Ascending aorta (tissue), 2 donors: ENCODE measurements at regions not wholly inside any gene's neighbourhood (a gene's known extent, or its start where the extent isn't known, plus 50 kb on each side); places are given as distances from the start of the nearest gene placed in this dataset.

Source experiments
- DNase-seq, 2 donors: peaks; one replicate each; pipeline ENCODE4 v3.0.0-alpha.2; 2019; ENCODE audit warnings: low spot score in 2 of 2
- H3K27ac ChIP-seq, 2 donors: fragments of 200-600 bp; sonication (generic); one replicate each; pipeline ENCODE4 v1.5.1; 2016 to 2017; ENCODE audit warnings: mild to moderate bottlenecking in 1 of 2
- H3K27me3 ChIP-seq: fragments of 200-600 bp; sonication (generic); one replicate; pipeline ENCODE4 v1.5.1; 2017
- H3K36me3 ChIP-seq, 2 donors: fragments of 200-600 bp; sonication (generic); one replicate each; pipeline ENCODE4 v1.5.1; 2016
- H3K4me1 ChIP-seq, 2 donors: fragments of 200-600 bp; sonication (generic); one replicate each; pipeline ENCODE4 v1.5.1; 2016 to 2017; ENCODE audit warnings: mild to moderate bottlenecking in 1 of 2
- H3K4me3 ChIP-seq, 2 donors: fragments of 200-600 bp; sonication (generic); one replicate each; pipeline ENCODE4 v1.5.1; 2016 to 2017; ENCODE audit warnings: mild to moderate bottlenecking in 1 of 2
- H3K9me3 ChIP-seq, 2 donors: fragments of 200-600 bp; sonication (generic); one replicate each; pipeline ENCODE4 v1.5.1; 2016
- intact Hi-C: fragments of 100-400 bp; cut with DNase I; formaldehyde crosslinking; loops from one replicate; pipeline ENCODE4 v1.15.1; 2023
- TF ChIP-seq, protein P1 (sequence below), 3 experiments: fragments of 200-600 bp in 2 of 3; fragments of 450-650 bp in 1 of 3; sonication (generic) in 2 of 3; IDR thresholded peaks; one replicate each; pipeline ENCODE4 v1.5.1; 2016 to 2019; ENCODE audit warnings: antibody characterized with exemption in 3 of 3, mild to moderate bottlenecking in 1 of 3, moderate library complexity in 1 of 3

DNA sequence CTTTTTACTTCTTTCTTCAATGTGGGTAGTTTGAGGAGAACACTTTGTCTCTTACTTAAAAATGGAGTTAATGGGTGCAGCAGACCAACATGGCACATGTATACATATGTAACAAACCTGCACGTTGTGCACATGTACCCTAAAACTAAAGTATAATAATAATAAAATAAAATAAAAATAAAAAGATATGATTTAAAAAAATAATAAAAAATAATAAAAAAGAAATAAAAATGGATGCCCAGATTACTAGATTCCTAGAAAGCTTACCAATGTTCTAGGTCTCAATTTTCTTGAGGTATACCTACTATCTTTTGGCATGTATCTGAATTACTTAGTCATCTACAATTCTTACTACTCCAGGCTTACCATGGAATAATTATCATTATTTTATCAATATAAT lies 2001.6 kb upstream of the CDH9 start:
- H3K4me1 ChIP-seq = no peaks in the 10 kb centered on the region
- no peaks in the 10 kb centered on the region for H3K36me3 ChIP-seq
- intact Hi-C loops = no loop called here
- H3K4me3 ChIP-seq = no peak overlapping the region
- no peaks in the 10 kb centered on the region for H3K27me3 ChIP-seq
- TF ChIP-seq, protein P1, sequence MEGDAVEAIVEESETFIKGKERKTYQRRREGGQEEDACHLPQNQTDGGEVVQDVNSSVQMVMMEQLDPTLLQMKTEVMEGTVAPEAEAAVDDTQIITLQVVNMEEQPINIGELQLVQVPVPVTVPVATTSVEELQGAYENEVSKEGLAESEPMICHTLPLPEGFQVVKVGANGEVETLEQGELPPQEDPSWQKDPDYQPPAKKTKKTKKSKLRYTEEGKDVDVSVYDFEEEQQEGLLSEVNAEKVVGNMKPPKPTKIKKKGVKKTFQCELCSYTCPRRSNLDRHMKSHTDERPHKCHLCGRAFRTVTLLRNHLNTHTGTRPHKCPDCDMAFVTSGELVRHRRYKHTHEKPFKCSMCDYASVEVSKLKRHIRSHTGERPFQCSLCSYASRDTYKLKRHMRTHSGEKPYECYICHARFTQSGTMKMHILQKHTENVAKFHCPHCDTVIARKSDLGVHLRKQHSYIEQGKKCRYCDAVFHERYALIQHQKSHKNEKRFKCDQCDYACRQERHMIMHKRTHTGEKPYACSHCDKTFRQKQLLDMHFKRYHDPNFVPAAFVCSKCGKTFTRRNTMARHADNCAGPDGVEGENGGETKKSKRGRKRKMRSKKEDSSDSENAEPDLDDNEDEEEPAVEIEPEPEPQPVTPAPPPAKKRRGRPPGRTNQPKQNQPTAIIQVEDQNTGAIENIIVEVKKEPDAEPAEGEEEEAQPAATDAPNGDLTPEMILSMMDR (IDR thresholded peaks at IDR 0.05) = no peak
- H3K27ac ChIP-seq = no peak overlapping the region
- no peaks in the 10 kb centered on the region for H3K9me3 ChIP-seq
- DNase-seq = no peak

DNA sequence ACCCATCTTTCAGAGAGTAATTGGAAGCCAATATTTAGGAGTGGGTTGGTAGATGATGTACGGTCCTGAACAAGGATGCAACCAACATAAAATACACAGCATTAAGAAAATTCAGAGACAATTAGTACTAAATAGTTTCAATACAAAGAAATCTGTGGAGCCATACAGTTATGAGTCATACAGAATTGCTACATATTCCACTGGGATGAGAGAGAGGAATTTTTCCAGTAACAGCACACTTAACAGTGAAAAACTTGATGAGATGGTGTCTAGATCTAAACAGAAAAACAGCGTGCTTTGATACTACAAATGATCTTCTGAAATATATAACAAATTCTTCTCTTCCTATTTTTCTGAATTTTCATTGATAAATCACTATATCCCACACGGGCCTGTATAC lies 1999.3 kb upstream of the CDH9 start:
- TF ChIP-seq, protein P1 (IDR thresholded peaks at IDR 0.05) = no peak
- Histone ChIP-seq H3K9me3 (no peaks in the 10 kb centered on the region), H3K27ac (no peak overlapping the region), H3K4me3 (no peak overlapping the region), H3K36me3 (no peaks in the 10 kb centered on the region), H3K27me3 (no peaks in the 10 kb centered on the region), H3K4me1 (no peaks in the 10 kb centered on the region)
- DNase-seq = no peak
- intact Hi-C loops = no loop called here

DNA sequence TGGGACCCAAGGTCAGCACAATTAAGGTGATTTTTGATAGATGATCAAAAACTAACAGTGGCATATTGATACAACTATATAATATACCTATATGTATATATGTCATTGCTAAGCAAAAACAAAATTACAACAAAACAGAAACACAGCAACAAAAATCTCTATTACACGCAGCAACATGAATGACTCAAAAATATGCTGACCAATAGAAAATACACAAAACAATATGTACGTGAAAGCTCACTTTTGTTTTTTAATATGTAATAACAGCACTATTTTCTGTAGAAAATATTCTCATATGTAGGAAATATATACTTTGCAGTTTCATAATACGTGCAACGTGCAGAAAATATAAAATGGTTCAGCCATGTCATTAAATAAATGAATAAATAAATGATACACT lies 1985.7 kb upstream of the CDH9 start:
- TF ChIP-seq, protein P1 (IDR thresholded peaks at IDR 0.05) = no peak
- no peaks in the 10 kb centered on the region for H3K36me3 ChIP-seq
- H3K9me3 ChIP-seq = no peaks in the 10 kb centered on the region
- H3K4me3 ChIP-seq = no peak overlapping the region
- H3K4me1 ChIP-seq = no peaks in the 10 kb centered on the region
- H3K27ac ChIP-seq = no peak overlapping the region
- no peaks in the 10 kb centered on the region for H3K27me3 ChIP-seq
- DNase-seq = no peak
- intact Hi-C loops = no loop called here

DNA sequence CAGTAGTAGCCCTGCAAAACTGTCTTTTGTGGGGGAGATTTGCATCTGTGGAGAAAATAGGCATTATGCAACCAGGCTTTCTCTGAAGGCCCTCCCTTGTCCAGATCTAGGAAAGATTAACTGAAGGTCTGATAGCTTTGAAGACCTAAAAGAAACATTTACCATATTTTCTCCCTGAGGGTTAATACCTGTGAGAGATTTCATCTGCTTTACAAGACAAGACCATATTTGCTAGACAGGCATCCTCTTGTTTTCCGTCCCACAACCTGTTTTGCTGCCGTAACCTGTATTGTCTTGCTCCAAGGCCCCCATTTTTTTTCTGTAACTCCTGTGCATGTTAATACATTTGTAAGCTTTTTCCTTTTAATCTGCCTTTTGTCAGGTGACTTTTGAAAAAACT lies 1985.2 kb upstream of the CDH9 start:
- Histone ChIP-seq H3K27ac (no peak overlapping the region), H3K4me1 (no peaks in the 10 kb centered on the region), H3K9me3 (no peaks in the 10 kb centered on the region), H3K27me3 (no peaks in the 10 kb centered on the region), H3K4me3 (no peak overlapping the region), H3K36me3 (no peaks in the 10 kb centered on the region)
- TF ChIP-seq, protein P1 (IDR thresholded peaks at IDR 0.05) = no peak
- no peak for DNase-seq
- intact Hi-C loops = no loop called here

DNA sequence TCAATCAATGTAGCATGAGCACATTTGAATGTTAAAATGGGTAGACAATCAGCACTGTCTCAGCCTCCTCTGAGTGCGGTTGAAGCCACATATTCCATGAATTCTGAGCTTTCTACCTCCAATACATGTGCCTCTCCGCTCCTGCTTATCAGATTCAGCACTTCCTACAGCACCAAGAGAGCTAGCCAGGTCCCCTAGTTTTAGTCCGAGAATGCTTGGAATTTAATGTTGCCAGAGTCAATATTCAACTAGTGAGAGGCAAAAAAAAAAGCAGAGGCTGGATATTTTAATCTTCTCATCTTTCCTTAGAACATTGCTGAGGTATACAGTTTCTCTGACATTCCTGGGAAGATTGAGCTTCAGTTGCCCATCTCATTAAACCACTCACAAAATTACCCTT lies 1979.1 kb upstream of the CDH9 start:
- Histone ChIP-seq H3K36me3 (no peaks in the 10 kb centered on the region), H3K9me3 (no peaks in the 10 kb centered on the region), H3K4me1 (no peaks in the 10 kb centered on the region), H3K27ac (no peak overlapping the region), H3K4me3 (no peak overlapping the region), H3K27me3 (no peaks in the 10 kb centered on the region)
- intact Hi-C loops = no loop called here
- no peak for DNase-seq
- TF ChIP-seq, protein P1 (IDR thresholded peaks at IDR 0.05) = no peak

DNA sequence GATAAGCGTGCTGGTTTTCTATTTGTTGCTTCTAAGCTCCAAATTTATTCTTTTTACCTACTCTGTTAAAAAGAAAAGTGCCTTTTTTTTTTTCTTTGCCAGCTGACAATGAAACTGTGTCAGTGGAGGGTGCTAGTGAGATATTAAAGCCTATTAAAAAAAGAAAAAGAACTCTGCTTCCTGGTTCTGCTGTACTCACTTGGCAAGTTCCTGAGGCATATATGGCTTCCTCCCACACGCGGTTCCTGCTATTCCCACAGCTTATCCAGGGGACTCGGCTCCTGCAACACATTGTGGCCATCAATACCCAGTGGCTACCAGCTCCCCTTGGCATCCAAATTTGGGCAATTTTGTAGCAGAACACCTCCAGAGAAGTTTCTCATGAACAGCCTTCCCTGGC lies 1977.7 kb upstream of the CDH9 start:
- no peak overlapping the region for H3K4me3 ChIP-seq
- no peaks in the 10 kb centered on the region for H3K36me3 ChIP-seq
- no peaks in the 10 kb centered on the region for H3K4me1 ChIP-seq
- TF ChIP-seq, protein P1 (IDR thresholded peaks at IDR 0.05) = no peak
- H3K27ac ChIP-seq = no peak overlapping the region
- intact Hi-C loops = no loop called here
- H3K9me3 ChIP-seq = no peaks in the 10 kb centered on the region
- no peak for DNase-seq
- no peaks in the 10 kb centered on the region for H3K27me3 ChIP-seq
